HG02798 (cell line): ENCODE measurements at regions not wholly inside any gene's neighbourhood (a gene's known extent, or its start where the extent isn't known, plus 50 kb on each side); places are given as distances from the start of the nearest gene placed in this dataset.
"Not testable (repeated sequence)": the region's sequence is repeated elsewhere in the genome, so short reads cannot be mapped to it uniquely, and the experiment has no call there.

ENCODE experiments used
- ATAC-seq: cut with Tn5 transposase; IDR thresholded peaks from one replicate; pipeline ENCODE4 v1.9.1; 2021; ENCODE audit warnings: mild to moderate bottlenecking; ENCODE audit not compliant: unreplicated experiment, poor library complexity

DNA sequence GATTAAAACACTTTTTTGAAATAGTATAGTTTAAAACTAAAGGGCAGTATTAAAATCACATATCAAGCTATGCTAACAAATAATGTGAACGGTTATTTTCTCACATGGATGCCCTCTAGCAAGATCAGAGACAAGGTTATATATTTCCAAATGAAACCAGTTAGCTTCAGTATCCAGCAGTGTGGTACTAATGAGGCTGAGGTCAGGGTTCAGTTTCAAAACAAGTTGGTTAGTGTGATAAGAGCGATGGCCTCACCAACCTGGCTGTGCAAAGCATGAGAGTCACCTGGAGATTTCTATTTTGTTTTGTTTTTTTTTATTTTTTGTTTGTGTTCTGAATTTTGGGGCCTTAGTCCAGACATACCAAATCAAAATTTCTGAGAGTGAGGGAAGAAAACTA, 352.2 kb upstream of the KITLG start:
- peak; percentile 43 for ATAC-seq

DNA sequence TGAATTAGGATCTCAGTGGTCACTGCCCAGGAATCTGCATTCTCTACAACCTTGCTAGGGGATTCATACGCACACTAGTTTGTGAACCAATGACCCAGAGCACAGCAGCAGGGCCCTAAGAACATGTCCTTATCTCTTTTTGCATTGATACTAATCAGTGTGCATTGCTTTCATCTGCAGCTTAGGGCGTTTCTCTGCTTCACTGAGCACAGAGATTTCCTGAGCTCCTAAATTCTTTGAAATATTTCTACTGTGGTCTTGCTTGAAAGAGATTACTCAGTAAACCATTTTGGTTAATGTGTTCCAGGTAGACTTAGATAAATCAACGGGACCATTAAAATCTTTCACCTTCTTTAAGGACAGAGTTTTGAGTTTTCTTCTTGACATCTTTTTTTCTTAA, 351.3 kb upstream of the KITLG start:
- no peak for ATAC-seq

DNA sequence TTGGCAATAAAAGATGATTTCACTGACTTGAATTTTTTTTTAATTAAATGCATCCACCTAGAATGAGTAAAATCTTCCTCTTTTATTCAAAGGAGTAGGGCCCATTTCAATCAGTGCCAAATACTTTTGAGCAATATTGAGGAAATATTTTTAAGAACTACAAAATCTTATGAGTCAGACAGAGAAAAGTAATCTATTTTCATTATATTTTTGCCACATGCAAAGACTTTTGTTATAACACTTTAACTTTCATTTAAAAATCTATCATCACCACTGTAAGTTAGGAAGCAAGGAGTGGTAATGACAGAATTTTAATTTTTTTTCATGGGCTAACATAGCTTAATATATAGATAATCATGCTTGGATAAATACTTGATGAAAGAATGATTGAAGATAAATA, 345.2 kb upstream of the KITLG start:
- ATAC-seq: no peak

DNA sequence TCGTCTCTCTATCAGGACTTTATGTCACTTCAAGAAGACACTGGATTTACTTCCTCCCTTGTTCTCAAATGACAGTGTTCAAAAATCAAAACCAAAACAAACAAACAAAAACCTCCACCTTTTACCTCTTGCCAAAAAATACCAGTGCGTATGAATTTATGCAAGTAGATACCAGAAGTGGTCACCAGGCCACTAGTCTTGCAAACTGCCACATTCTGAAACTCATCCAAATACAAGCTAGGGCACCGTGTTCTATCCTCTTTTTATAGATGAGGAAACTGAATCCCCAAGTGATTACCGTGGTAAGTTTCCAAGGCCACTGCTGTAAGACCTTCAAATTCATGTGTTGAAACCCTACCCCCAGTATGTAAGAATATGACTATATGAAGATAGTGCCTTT, 343.9 kb upstream of the KITLG start:
- no peak for ATAC-seq

DNA sequence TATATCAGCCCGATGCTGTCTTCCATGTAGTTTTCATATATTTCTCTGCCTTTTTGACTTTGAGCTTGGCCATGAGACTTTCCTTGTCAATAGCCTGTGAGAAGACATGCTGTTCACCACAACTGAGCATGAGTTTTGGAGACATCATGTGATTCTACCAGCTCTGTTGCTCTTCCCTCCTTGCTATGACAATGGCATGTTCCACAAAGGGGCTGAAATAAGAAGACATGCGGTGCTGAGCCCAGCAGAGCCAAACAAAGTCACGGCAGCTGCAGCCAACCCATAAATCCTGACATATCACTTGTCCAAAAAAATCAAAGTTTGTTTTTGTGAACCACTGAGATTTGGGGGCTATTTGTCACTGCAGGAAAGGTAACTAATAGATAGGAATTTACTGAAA, 343.4 kb upstream of the KITLG start:
- no peak for ATAC-seq

DNA sequence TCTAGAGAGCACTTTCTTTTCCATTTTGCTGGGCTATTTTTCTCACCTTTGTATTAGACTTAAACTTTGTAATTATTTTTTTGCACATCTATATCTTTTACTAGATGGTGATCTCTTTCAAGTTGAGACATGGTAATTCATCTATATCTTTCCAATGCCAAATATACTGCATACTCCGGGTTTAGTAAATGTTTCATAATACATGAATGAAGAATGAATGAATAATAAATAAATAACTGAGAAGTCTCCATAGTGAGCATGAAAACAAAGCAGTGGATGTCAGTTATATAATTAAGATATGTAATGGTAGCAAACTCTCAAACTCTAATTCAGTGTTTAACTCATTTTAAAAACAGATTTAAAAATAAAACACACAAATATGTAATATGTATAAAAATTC, 342.5 kb upstream of the KITLG start:
- no peak for ATAC-seq

DNA sequence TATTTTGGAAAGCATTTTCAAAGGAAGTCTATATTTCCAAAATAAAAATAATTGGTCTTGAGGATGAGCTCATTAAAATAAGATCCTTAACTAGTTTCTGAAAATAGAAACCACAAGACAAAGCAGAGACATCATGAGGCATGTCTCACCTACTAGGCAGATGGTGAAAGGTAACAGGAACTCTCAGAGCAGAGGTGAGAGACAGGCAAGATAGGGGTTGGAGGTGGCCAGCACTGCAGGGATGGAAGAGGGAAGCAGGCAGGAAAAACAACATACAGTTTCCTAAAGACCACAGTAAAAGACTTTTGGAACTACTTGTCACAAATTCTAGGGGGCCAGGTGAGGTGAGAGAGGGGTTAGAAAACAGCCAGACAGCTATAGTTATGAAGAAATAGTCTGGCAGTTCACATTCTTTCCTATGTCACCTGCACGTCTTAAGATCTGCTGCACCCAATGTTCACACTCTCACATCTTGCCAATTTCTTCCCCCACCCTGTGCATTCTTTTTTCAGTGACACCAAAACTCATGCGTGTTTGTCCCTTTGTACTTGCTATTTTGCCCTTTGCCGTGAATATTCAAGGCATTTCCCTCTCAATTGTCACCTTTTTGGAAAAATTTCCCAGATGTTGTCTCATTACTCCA, 341.7 kb upstream of the KITLG start:
- no peak for ATAC-seq

DNA sequence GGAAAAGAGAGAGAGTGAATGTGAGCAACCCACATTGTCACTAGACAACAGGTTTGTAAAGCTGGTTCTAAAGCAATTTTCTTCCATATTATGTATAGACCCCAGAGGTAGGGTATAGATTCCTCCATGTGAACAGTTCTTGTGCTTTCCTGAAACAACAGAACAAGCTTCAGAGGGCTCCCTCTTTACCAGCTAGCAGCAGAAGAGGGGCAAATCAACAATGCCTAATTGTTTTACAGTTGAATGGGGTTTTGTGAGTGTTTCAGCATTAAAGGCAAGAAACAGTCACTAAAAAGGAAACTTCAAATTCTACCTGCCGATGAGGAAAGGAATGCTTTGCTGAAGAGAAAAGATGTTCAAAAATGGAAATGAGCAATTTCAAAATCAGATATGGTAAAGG, 341.2 kb upstream of the KITLG start:
- ATAC-seq: no peak

DNA sequence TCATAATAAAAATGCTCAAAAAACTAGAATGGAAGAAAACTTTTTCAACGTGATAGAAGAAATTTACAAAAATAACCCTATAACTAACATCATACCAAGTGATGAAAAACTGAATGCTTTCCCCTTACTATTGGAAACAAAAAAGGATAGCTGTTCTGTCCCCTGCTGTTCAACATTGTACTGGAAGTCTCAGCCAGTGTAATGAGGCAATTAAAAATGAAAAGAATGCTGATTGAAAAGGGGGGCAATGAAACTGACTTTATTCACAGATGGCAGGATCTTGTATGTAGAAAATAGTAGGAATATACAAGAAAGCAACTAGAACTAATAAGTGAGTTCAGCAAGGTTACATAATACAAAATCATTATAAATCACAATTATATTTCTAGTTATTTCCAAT, 337.9 kb upstream of the KITLG start:
- no peak for ATAC-seq

DNA sequence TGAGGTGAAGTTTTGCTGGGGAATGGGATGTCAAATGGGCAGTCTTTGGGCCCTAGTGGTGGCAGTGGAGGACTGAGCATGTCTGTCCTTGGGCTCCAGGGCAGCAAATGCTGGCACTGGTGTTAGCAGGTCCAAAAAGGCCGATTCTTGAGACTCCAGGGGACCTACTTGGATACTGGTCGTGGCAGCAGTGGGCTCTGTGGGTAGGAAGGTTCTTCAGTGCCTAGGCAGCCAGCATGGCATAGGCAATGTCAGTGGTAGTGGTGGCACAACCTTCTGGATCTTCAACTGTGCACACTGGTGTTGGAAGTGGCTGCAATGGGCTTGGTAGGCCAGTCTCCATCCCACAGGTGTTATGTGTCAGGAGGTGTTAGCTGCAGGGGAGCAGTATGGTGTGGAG, 334.7 kb upstream of the KITLG start:
- no peak for ATAC-seq

DNA sequence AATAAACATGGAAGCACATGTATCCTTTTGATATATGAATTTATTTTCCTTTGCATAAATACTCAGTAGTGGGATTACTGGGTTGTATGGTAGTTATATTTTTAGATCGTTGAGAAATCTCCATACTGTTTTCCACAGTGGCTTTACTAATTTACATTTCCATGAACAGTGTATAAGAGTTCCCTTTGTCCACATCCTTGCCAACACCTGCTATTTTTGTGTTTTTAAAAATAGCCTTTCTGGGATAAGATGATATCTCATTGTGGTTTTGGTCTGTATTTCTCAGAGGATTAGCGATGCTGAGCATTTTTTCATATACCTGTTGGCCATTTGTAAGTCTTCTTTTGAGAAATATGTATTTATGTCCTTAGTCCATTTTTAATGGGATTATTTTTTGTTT, 329.2 kb upstream of the KITLG start:
- no peak for ATAC-seq

DNA sequence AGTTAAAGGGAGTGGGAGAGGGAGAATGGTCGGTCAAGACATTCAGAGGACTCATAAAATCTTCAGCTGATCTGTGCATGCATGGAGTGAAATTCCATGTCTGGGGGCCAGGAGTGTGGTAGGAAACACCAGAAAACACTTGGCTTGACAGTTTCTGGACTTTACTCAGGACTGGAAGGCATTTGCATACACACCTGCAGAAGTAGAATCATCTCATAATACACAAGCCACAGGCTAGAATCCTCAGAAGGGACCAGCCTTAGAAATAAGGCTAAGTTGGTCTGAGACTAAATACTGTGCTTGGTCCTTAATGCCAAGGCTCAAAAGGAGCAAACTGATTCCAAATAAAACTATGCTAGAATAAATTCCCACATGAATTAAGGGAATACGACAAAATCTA, 328.1 kb upstream of the KITLG start:
- no peak for ATAC-seq

DNA sequence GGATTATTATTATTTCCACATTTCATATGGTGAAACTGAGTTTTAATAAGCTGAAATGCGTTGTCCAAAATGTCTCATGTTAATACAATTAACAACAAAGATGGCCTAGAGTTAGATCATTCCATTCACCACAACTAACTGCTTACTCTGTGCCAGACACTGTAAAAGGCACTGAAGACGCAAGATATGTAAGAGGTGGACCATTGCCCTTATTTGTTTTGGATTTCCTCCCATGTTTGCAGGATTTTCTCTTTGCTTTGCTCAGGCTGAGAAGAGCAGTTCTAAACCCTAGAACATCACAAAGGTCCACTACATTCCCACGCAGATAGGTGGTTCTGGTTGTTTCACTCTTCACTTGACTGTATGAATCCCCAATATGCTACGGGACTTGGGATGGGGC, 324.4 kb upstream of the KITLG start:
- ATAC-seq: no peak

DNA sequence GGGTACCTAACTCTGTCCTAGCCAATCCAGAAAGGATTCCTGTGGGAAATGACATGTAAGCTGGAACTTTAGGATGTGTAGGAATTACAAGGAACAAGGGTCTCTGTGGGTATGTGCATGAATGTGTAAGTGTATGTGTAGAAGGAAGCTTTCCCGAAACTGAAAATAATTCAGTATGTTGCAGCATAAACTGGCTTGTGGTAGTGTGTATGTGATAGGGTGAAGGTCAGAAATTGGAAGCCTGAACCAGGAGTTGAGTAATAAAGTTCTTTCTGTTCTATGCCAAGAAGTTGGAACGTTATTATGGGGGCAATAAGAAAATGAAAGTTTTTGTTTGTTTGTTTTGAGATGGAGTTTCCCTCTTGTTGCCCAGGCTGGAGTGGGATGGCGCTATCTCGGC, 323.1 kb upstream of the KITLG start:
- no peak for ATAC-seq

DNA sequence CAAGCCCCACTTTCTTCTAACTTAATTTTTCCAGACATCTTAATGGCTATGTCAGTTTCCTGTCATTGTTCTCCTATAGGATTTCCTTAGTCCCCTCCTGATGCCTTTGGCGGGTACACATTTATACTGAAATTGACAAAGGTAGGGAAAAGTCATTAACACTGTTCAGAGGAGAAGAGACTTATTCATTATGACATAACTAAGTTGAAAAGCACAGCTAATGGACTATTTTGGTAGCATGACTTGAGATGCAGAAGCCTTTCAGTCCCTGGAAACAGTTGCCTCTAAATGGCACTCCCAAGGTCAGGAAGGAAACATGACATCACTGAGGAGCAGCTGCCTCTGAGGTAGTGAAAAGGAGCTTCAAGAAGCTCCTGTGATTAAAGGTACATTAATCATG, 317.5 kb upstream of the KITLG start:
- ATAC-seq: no peak

DNA sequence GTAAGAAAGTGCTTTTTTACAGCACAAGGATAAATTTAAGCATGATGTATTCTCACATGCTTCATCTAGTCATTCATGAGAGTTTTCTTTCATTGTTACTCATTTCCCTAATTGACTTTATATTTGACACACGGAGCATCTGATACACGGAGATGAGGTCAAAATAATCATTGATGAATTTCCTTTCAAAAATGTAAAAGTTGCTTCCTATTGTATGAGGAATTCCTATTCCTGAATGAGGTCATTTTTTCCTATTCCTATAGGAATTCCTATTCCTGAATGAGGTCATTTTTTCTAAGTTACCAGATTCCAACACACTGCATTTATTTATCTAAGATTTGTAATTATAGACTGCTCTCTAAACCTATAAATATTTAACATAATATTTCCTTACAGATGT, 316.7 kb upstream of the KITLG start:
- ATAC-seq: no peak

DNA sequence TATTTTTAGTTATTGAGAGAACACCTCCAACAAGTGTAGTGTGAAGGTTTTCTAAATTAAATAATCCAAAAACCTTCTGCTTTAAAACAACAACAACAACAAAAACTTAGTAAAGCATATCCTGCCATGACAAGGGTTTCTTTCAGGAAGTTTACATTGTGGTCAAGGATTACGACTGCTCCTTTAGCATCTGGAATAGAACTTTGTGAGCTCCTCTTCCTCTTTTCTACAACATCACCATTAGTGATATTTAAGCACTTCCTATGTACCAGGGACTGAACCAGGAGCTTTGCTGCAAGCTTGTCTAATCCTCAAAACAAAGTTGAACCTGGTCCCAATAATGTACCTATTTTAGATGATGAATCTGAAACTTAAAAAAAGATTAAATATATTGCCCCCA, 315.4 kb upstream of the KITLG start:
- no peak for ATAC-seq

DNA sequence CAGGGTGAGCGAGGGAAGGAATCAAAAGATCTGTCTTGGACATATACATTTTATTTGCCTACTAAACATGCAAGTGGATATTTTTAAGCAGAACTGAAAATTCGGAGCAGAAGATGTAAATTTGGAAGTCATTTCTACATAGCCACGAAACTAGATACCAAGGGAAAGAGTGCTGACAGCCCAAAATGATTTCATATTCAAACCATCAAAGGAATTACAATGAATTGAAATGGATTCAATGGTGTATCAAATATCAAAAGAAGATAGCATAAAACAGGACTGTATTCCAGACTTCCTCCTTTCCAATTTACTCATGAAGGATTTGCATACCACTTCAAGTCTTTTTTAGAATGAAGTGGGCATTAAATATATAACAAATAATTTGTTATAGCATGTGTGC, 313.5 kb upstream of the KITLG start:
- no peak for ATAC-seq

DNA sequence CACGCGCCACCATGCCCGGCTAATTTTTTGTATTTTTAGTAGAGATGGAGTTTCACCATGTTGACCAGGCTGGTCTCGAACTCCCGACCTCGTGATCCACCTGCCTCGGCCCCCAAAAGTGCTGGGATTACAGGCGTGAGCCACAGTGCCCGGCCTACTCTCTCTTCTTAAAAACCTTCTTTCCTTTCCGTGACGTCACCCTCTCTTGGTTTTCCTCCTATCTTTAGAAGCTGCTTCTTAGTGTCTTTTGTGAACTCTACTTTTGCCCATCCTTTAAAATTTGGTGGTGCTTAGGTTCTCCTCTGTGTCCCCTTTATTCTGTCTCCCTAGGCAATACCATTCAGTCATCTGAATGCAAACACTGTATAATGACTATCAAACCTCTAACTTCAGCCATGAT, 311.2 kb upstream of the KITLG start:
- not testable (repeated sequence) for ATAC-seq

DNA sequence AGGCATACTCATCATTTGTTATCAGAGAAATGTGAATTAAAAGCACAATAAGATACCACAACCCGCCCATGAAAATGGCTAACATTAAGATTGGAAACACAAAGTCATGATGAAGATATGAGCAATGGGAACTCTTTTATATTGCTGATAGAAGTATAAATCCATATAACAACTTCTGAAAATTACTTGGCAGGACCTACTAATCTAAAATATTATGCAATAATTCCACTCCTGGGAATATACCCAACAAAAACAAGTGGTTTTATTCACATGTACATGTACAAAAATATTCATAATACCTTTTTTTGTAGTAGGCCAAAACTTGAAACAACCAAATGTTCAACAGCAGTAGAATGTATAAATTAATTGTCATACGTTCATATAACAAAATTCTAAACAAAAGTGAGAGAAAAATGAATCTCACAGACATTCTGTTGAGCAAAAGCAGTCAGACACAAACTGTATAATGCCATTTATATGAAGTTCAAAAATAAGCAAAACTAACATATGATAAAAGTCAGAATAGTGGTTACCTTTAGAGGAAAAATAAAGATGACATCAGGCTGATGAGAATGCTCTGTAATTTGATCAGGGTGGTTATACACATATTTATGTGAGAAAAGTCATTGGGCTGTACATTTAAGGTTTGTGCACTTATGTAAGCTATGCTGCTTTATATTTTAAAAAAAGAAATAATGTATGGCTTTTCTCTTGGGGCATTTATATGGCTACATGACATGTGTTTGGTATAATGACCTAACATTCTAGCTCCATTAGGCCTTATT, 309.2 kb upstream of the KITLG start:
- ATAC-seq: no peak

DNA sequence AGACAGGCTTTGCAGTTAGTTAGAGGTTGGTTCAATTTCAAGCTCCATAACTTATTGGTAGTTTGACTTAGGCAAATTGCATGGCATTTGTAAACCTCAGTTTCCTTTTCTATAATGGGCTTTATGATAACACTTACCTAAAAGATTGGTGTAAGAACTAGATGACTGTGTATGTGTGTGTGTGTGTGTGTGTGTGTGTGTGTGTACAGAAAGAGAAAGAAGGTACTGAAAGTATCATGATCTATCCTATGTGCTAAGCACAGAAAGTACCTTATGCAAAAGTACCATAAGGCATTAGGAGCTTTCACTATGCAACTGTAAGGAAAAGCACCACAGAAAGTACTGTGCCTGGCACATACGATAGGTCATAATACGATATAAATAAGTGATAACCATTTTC, 304.3 kb upstream of the KITLG start:
- ATAC-seq: peak; percentile 88

DNA sequence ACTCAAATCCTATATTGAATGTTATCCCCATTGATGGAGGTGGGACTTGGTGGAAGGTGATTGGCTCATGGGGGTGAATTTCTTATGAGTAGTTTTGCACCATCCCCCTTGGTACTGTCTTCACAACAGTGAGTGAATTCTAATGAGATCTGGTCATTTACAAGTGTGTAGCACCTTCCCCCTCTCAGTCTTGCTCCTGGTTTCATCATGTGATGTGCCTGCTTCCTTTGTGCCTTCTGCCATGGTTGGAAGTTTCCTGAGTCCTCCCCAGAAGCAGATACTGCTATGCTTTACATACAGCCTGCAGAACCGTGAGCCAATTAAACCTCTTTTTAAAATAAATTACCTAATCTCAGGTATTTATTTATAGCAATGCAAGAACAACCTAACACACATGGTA, 302.4 kb upstream of the KITLG start:
- ATAC-seq: no peak
